ENCODE measurements at regions not wholly inside any gene's neighbourhood (a gene's known extent, or its start where the extent isn't known, plus 50 kb on each side); places are given as distances from the start of the nearest gene placed in this dataset.

GRCh38 chr4:32251926-32252325 is 1531.8 kb downstream of the PCDH7 start:
- Histone ChIP-seq H3K18ac (ENCODE audit: insufficient read length, low read depth, low read length) (no peak overlapping the region), H2AK5ac (ENCODE audit: insufficient read length, low read length) (no peak overlapping the region), H3K4ac (ENCODE audit: low read depth, low read length) (no peak overlapping the region), H3K27me3 (ENCODE audit: insufficient read depth, low read length) (no peaks in the 10 kb centered on the region), H2BK5ac (ENCODE audit: insufficient read length, low read length) (no peak overlapping the region), H3K79me2 (ENCODE audit: insufficient read depth, low read length) (no peaks in the 10 kb centered on the region), H3K27ac (ENCODE audit: insufficient read length, low read depth, low read length) (no peak overlapping the region), H2AFZ (ENCODE audit: low read length) (no peak overlapping the region), H3K14ac (ENCODE audit: insufficient read depth, low read length) (no peak overlapping the region), H2BK120ac (ENCODE audit: low read depth, low read length, poor library complexity, severe bottlenecking) (no peak overlapping the region), H4K20me1 (ENCODE audit: control insufficient read depth, insufficient read depth, insufficient read length) (no peaks in the 10 kb centered on the region), H3K79me1 (ENCODE audit: insufficient read depth, low read depth, low read length, poor library complexity, severe bottlenecking) (no peaks in the 10 kb centered on the region), H4K5ac (ENCODE audit: insufficient read length, low read depth, low read length) (no peak overlapping the region), H3K23ac (ENCODE audit: insufficient read length, low read depth, low read length) (no peak overlapping the region), H3K4me2 (ENCODE audit: insufficient read depth, insufficient read length, low read length) (no peak overlapping the region), H3K9ac (ENCODE audit: extremely low read depth, insufficient read length, low read length) (no peak overlapping the region), H4K8ac (replicated peaks; ENCODE audit: insufficient read length, low read depth, low read length) (no peak overlapping the region), H2BK12ac (ENCODE audit: insufficient read length, low read depth, low read length) (no peak overlapping the region), H4K91ac (ENCODE audit: insufficient read length, low read depth, low read length) (no peak overlapping the region), H3K56ac (ENCODE audit: insufficient read length, low read depth, low read length) (no peak overlapping the region), H2BK20ac (ENCODE audit: low read depth, low read length, poor library complexity, severe bottlenecking) (no peak overlapping the region), H3K4me1 (ENCODE audit: insufficient read depth, low read length) (no peaks in the 10 kb centered on the region), H3T11ph (ENCODE audit: low read length) (no peak overlapping the region), H2BK15ac (ENCODE audit: low read depth, low read length) (no peak overlapping the region), H3K9me3 (ENCODE audit: control insufficient read depth, low read depth, low read length) (no peaks in the 10 kb centered on the region), H3K23me2 (ENCODE audit: insufficient read length, low read depth, low read length, poor library complexity, severe bottlenecking) (no peaks in the 10 kb centered on the region)
- WGBS (ENCODE audit: extremely low coverage, insufficient read length, low lambda C conversion rate): no CpG with 5 or more reads among the region's 2 CpGs
- TF ChIP-seq CTCF (conservative IDR thresholded peaks at IDR 0.05): no peak
- no peak overlapping the region for H3K4me3 Mint-ChIP-seq
- no peaks in the 10 kb centered on the region for H3K36me3 Mint-ChIP-seq (ENCODE audit: insufficient read depth in 1 of 3, low read depth in 3 of 3)
- no peaks in the 10 kb centered on the region for H3K9me3 Mint-ChIP-seq
- DNase-seq: no peak
- no peaks in the 10 kb centered on the region for H3K27me3 Mint-ChIP-seq (ENCODE audit: low read depth)
- peaks cover 0 to 2% of the 10 kb centered on the region in 2 experiments; a peak in 2 of 4 replicates for H3K4me1 Mint-ChIP-seq
- no peak overlapping the region for H3K27ac Mint-ChIP-seq

All from H9 (cell line).